Gastrocnemius medialis (tissue), 4 donors: ENCODE measurements at regions not wholly inside any gene's neighbourhood (a gene's known extent, or its start where the extent isn't known, plus 50 kb on each side); places are given as distances from the start of the nearest gene placed in this dataset.

Source experiments
- CTCF ChIP-seq, 5 experiments: fragments of 450-650 bp in 3 of 5; fragments of 200-600 bp in 2 of 5; sonication (generic) in 2 of 5; IDR thresholded peaks in 4 of 5; conservative IDR thresholded peaks in 1 of 5; 1 replicate in 4 of 5; 2 replicates in 1 of 5; pipeline ENCODE4 v1.5.1; 2016 to 2019; ENCODE audit warnings: antibody characterized with exemption in 5 of 5, mild to moderate bottlenecking in 3 of 5, moderate library complexity in 3 of 5
- POLR2A ChIP-seq, 2 donors: fragments of 450-650 bp; IDR thresholded peaks; one replicate each; pipeline ENCODE4 v1.6.1; 2017; ENCODE audit warnings: antibody characterized with exemption in 2 of 2, mild to moderate bottlenecking in 2 of 2, moderate library complexity in 2 of 2

- TF ChIP-seq CTCF (IDR thresholded peaks at IDR 0.05 in 4 of 5, conservative IDR thresholded peaks at IDR 0.05 in 1 of 5) (no peak), POLR2A (IDR thresholded peaks at IDR 0.05) (no peak)
Measured at GRCh38 chr10:128360783-128361182, 234.6 kb upstream of the MKI67 start.
